Activated CD8-positive, alpha-beta memory T cell treated with anti-CD3 and anti-CD28 coated beads for 36 hours (primary cell): ENCODE measurements at regions not wholly inside any gene's neighbourhood (a gene's known extent, or its start where the extent isn't known, plus 50 kb on each side); places are given as distances from the start of the nearest gene placed in this dataset.
"Not testable (repeated sequence)": the region's sequence is repeated elsewhere in the genome, so short reads cannot be mapped to it uniquely, and the experiment has no call there.

ENCODE experiments used
- CTCF ChIA-PET: fragments of 350-600 bp; sonication (Branson Sonifier 250); formaldehyde crosslinking; loops from one replicate; lab custom pipeline; 2021; ENCODE audit warnings: antibody characterized with exemption; lab: Charles Lee
- POLR2A ChIA-PET: fragments of 350-600 bp; sonication (Branson Sonifier 250); formaldehyde crosslinking; loops from one replicate; lab custom pipeline; 2021; ENCODE audit warnings: antibody characterized with exemption; lab: Charles Lee

GRCh38 chrX:125497667-125498066 lies 178.0 kb downstream of the TEX13C start:
- POLR2A ChIA-PET = no interaction called here
- CTCF ChIA-PET = no interaction called here

- ChIA-PET CTCF (no interaction called here), POLR2A (no interaction called here)
These were observed 184.1 kb downstream of the TEX13C start for GRCh38 chrX:125503769-125504168.

- ChIA-PET POLR2A (no interaction called here), CTCF (no interaction called here)
These were observed 185.5 kb downstream of the TEX13C start for GRCh38 chrX:125505207-125505606.

GRCh38 chrX:125507119-125507518 lies 187.4 kb downstream of the TEX13C start:
- POLR2A ChIA-PET = no interaction called here

GRCh38 chrX:125520029-125520428 lies 200.4 kb downstream of the TEX13C start:
- CTCF ChIA-PET = no interaction called here
- POLR2A ChIA-PET = no interaction called here

More at GRCh38 chrX:125507119-125507518, 187.4 kb downstream of the TEX13C start:
- CTCF ChIA-PET = no interaction called here

GRCh38 chrX:125522752-125523151 lies 203.1 kb downstream of the TEX13C start:
- POLR2A ChIA-PET = no interaction called here
- CTCF ChIA-PET = no interaction called here

- POLR2A ChIA-PET = no interaction called here
- CTCF ChIA-PET = no interaction called here
These were observed 212.9 kb downstream of the TEX13C start for GRCh38 chrX:125532411-125533089.

GRCh38 chrX:125533352-125533751 lies 213.7 kb downstream of the TEX13C start:
- CTCF ChIA-PET = no interaction called here
- POLR2A ChIA-PET = no interaction called here

GRCh38 chrX:125544031-125544660 lies 224.5 kb downstream of the TEX13C start:
- CTCF ChIA-PET = no interaction called here
- POLR2A ChIA-PET = no interaction called here

GRCh38 chrX:125544856-125545255 lies 225.2 kb downstream of the TEX13C start:
- ChIA-PET CTCF (no interaction called here), POLR2A (no interaction called here)

- ChIA-PET CTCF (no interaction called here), POLR2A (no interaction called here)
These were observed 257.8 kb downstream of the TEX13C start for GRCh38 chrX:125577479-125577878.

GRCh38 chrX:125604448-125604847 lies 284.8 kb downstream of the TEX13C start:
- CTCF ChIA-PET = no interaction called here
- POLR2A ChIA-PET = no interaction called here

GRCh38 chrX:125605145-125605544 lies 285.5 kb downstream of the TEX13C start:
- ChIA-PET POLR2A (no interaction called here), CTCF (no interaction called here)

GRCh38 chrX:125614591-125615343 lies 295.1 kb downstream of the TEX13C start:
- CTCF ChIA-PET, POLR2A ChIA-PET: not testable (repeated sequence)

- POLR2A ChIA-PET = no interaction called here
- CTCF ChIA-PET = no interaction called here
These were observed 301.3 kb downstream of the TEX13C start for GRCh38 chrX:125620715-125621587.

GRCh38 chrX:125621588-125621927 lies 301.9 kb downstream of the TEX13C start:
- ChIA-PET CTCF (no interaction called here), POLR2A (no interaction called here)

GRCh38 chrX:125622899-125623298 lies 303.2 kb downstream of the TEX13C start:
- POLR2A ChIA-PET = no interaction called here
- CTCF ChIA-PET = no interaction called here

GRCh38 chrX:125627676-125628075 lies 308.0 kb downstream of the TEX13C start:
- ChIA-PET CTCF (no interaction called here), POLR2A (no interaction called here)

- CTCF ChIA-PET = no interaction called here
- POLR2A ChIA-PET = no interaction called here
These were observed 308.8 kb downstream of the TEX13C start for GRCh38 chrX:125628435-125628834.

GRCh38 chrX:125641405-125641804 lies 321.7 kb downstream of the TEX13C start:
- POLR2A ChIA-PET = no interaction called here
- CTCF ChIA-PET = no interaction called here
